Glutamatergic neuron (in vitro differentiated cells): ENCODE measurements at regions not wholly inside any gene's neighbourhood (a gene's known extent, or its start where the extent isn't known, plus 50 kb on each side); places are given as distances from the start of the nearest gene placed in this dataset.

Experiments
- DNase-seq: peaks from one replicate; pipeline ENCODE4 v3.0.0; 2022
- H3K27ac Mint-ChIP-seq: one replicate; pipeline ENCODE4 v1.8.0; 2020; ENCODE audit warnings: mild to moderate bottlenecking, mixed read lengths, inconsistent platforms; ENCODE audit not compliant: unreplicated experiment
- H3K27me3 Mint-ChIP-seq: one replicate; pipeline ENCODE4 v1.8.0; 2020; ENCODE audit warnings: mild to moderate bottlenecking, moderate library complexity, mixed read lengths, inconsistent platforms; ENCODE audit not compliant: unreplicated experiment
- H3K36me3 Mint-ChIP-seq: one replicate; pipeline ENCODE4 v1.8.0; 2020; ENCODE audit warnings: mild to moderate bottlenecking, mixed read lengths, inconsistent platforms; ENCODE audit not compliant: unreplicated experiment
- H3K4me1 Mint-ChIP-seq: one replicate; pipeline ENCODE4 v1.8.0; 2020; ENCODE audit warnings: mild to moderate bottlenecking, low read depth, mixed read lengths, inconsistent platforms; ENCODE audit not compliant: unreplicated experiment
- H3K4me3 Mint-ChIP-seq: one replicate; pipeline ENCODE4 v1.8.0; 2020; ENCODE audit warnings: mild to moderate bottlenecking, mixed read lengths, inconsistent platforms; ENCODE audit not compliant: unreplicated experiment
- H3K9me3 Mint-ChIP-seq: one replicate; pipeline ENCODE4 v1.8.0; 2020; ENCODE audit warnings: mild to moderate bottlenecking, moderate library complexity, mixed read lengths, inconsistent platforms; ENCODE audit not compliant: unreplicated experiment
- TF ChIP-seq, protein P1 (sequence below): fragments of 200-600 bp; sonication (generic); IDR thresholded peaks from one replicate; pipeline ENCODE4 v1.5.0; 2021; ENCODE audit not compliant: partially characterized antibody, unreplicated experiment

DNA sequence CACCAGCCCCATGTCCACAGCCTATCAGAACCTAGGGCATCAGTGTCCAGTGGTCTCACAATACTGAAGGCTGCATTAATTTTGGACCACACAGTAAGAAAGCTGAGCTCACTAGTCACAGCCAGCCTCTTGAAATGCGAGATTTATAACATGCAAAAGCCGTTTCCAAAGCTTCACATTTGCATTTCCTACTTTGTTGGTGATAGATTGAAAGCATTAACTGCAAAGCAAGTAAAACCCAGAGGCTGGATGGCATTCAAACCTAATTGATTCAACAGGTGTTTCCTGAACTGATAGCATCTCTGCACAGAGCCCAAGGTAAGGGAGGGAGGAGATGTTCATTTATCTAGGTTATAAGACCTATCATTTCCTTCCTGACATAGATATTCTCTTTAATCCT lies 410.1 kb downstream of the OMA1 start:
- TF ChIP-seq, protein P1, sequence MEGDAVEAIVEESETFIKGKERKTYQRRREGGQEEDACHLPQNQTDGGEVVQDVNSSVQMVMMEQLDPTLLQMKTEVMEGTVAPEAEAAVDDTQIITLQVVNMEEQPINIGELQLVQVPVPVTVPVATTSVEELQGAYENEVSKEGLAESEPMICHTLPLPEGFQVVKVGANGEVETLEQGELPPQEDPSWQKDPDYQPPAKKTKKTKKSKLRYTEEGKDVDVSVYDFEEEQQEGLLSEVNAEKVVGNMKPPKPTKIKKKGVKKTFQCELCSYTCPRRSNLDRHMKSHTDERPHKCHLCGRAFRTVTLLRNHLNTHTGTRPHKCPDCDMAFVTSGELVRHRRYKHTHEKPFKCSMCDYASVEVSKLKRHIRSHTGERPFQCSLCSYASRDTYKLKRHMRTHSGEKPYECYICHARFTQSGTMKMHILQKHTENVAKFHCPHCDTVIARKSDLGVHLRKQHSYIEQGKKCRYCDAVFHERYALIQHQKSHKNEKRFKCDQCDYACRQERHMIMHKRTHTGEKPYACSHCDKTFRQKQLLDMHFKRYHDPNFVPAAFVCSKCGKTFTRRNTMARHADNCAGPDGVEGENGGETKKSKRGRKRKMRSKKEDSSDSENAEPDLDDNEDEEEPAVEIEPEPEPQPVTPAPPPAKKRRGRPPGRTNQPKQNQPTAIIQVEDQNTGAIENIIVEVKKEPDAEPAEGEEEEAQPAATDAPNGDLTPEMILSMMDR = no peak
- Mint-ChIP-seq H3K27me3 (peaks cover 3% of the 10 kb centered on the region), H3K4me3 (no peak overlapping the region), H3K4me1 (no peaks in the 10 kb centered on the region), H3K36me3 (no peaks in the 10 kb centered on the region), H3K27ac (no peak overlapping the region), H3K9me3 (no peaks in the 10 kb centered on the region)
- DNase-seq = no peak

DNA sequence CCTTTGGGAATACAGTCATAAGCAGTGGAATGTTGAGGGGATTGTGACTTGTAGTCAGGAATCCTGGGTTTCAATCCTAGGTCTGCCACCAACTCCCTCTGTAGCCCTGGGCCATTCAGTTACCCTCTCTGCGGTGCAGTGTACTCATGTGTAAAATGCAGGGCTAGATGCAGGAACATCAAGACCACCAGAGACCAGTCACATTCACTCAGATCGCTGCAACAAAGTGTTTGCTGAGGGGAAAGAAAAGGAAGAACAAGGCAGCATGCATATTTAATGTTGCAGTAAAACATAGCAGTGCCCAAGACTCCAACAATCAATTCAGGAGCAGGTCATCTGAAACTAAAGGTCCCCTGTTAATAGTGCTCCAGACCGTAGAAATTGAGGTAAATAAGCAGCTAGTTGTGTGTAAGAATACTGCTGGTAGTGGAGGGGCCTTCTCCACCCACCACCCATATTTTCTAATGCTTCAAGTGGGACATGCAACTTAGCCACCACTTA lies 410.7 kb downstream of the OMA1 start:
- TF ChIP-seq, protein P1 = no peak
- peaks cover 3% of the 10 kb centered on the region for H3K27me3 Mint-ChIP-seq

DNA sequence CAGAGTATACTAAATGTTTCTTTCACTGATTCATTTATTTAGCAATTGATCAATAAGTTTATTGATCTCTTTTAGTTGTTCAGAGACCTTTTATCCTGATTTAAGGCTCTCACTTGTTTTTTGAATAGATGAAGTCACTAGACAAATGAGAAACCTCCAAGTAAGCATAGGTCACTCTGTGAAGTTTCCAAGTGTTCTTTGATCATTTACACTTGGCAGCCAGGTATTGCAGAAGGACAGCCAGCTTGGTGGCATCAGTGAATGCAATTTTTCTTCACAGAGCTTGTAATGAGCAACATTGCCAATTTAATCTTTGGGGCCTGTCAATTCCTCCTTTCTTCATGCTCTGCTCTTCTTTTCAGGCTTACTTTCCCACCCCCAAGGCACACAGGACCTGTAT lies 413.0 kb downstream of the OMA1 start:
- H3K36me3 Mint-ChIP-seq = no peaks in the 10 kb centered on the region
- TF ChIP-seq, protein P1 = no peak
- H3K4me1 Mint-ChIP-seq = no peaks in the 10 kb centered on the region
- no peaks in the 10 kb centered on the region for H3K9me3 Mint-ChIP-seq
- peaks cover 3% of the 10 kb centered on the region for H3K27me3 Mint-ChIP-seq
- DNase-seq = no peak
- no peak overlapping the region for H3K4me3 Mint-ChIP-seq
- no peak overlapping the region for H3K27ac Mint-ChIP-seq

More for the DNA sequence above, 410.7 kb downstream of the OMA1 start:
- Mint-ChIP-seq H3K4me1 (no peaks in the 10 kb centered on the region), H3K27ac (no peak overlapping the region), H3K4me3 (no peak overlapping the region), H3K9me3 (no peaks in the 10 kb centered on the region), H3K36me3 (no peaks in the 10 kb centered on the region)
- no peak for DNase-seq

DNA sequence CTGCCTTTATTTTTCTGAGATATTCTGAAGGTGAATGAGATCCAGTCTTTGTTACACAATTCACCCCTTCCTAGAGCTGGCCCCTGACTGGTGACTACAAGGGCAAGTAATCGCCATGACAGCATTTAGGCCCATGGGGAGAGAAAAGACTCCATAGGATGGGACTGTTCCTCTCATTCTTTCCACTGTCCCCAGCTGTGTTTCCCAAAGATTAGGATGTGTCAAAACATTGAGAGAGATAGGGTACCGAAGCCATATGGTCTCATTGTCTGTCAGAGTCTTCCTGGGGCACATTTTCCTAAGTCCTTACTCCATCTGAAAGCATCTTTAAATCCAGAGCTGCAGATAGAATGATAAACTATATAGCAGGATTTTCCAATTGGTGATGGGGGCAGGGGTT lies 423.5 kb downstream of the OMA1 start:
- Mint-ChIP-seq H3K36me3 (no peaks in the 10 kb centered on the region), H3K9me3 (no peaks in the 10 kb centered on the region), H3K4me1 (no peaks in the 10 kb centered on the region), H3K4me3 (no peak overlapping the region), H3K27ac (no peak overlapping the region), H3K27me3 (no peaks in the 10 kb centered on the region)
- no peak for DNase-seq
- TF ChIP-seq, protein P1 = no peak

DNA sequence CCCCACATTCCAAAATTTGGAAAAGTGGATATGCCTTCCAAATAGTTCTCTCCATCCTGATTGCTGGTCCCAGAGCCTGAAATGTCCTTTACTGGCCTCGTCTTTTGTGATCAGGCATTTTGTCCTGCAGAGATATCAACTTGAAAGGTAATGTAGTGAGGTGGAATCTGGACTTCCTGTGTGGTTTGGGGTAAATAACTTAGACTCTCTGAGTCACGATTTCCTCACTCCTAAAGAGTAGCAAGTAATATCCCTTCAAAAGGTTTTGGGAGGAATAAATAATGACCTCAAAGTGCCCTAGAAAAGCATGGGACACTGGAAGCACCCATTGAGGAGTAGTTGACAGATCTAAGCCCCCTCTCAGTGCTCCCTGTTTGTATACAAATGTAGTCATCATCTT lies 426.6 kb downstream of the OMA1 start:
- TF ChIP-seq, protein P1 = no peak
- Mint-ChIP-seq H3K9me3 (no peaks in the 10 kb centered on the region), H3K4me3 (no peak overlapping the region), H3K36me3 (no peaks in the 10 kb centered on the region), H3K27ac (no peak overlapping the region), H3K27me3 (no peaks in the 10 kb centered on the region), H3K4me1 (no peaks in the 10 kb centered on the region)
- no peak for DNase-seq
